ENCODE measurements at regions not wholly inside any gene's neighbourhood (a gene's known extent, or its start where the extent isn't known, plus 50 kb on each side); places are given as distances from the start of the nearest gene placed in this dataset.

DNA sequence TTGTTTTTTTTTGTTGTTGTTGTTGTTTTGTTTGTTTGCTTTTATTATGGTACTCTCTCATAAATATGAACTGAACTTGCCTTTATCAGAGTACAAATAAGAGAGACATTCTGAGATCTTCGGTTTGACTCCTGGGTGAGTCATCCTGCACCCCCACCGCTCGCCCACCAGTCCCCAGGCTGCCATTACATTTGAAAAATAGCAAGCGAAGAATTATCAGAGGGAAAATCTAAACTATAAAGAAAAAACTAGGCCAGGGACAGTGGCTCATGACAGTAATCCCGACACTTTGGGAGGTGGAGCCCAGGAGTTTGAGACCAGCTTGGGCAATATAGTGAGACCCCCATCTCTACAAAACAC lies 122.1 kb upstream of the MAP3K1 start:
- no peak overlapping the region for H3K27ac ChIP-seq
- TF ChIP-seq, protein P1, sequence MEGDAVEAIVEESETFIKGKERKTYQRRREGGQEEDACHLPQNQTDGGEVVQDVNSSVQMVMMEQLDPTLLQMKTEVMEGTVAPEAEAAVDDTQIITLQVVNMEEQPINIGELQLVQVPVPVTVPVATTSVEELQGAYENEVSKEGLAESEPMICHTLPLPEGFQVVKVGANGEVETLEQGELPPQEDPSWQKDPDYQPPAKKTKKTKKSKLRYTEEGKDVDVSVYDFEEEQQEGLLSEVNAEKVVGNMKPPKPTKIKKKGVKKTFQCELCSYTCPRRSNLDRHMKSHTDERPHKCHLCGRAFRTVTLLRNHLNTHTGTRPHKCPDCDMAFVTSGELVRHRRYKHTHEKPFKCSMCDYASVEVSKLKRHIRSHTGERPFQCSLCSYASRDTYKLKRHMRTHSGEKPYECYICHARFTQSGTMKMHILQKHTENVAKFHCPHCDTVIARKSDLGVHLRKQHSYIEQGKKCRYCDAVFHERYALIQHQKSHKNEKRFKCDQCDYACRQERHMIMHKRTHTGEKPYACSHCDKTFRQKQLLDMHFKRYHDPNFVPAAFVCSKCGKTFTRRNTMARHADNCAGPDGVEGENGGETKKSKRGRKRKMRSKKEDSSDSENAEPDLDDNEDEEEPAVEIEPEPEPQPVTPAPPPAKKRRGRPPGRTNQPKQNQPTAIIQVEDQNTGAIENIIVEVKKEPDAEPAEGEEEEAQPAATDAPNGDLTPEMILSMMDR (conservative IDR thresholded peaks at IDR 0.05), result no peak

DNA sequence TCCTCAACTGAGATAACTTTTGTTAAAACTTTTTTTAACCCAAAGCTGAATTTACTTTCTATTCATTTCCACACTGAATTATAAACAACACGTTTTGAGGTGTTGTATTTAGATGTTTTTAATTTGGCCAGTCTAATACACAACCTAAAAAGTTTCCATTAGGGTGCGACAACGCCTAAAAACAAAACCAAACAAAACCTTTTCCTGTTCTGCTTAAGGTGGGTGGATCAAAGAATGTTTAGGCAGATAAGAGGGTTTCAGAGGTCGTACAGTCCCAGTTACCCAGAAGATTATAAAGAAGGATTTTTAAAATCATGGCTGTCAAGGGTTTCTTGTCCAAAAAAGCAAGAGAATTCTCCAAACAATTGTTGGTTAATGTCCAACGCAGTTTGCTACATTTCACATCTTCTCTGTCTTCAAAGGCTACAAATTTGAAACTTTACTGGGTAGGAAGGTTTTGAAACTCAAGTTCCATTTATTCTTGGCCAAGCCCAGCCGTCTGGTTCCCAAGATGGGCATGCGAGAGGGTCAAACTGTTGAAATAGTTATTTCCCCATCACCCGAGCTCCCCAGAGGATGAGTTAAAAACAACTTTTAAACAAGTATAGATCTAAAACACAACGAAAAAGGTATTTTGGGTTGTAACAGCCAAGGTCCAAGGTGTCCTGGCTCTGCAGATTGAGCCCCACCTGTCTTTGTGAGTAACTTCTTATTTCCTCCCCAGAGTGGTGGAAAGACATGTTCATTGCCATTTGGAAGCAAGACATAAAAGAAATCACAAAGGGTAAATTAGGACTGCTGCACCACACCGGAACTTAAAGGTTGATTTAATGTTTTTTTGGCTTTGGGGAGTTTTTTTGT lies 122.8 kb upstream of the MAP3K1 start:
- H3K27ac ChIP-seq, result no peak overlapping the region
- TF ChIP-seq, protein P1 (conservative IDR thresholded peaks at IDR 0.05), result no peak

DNA sequence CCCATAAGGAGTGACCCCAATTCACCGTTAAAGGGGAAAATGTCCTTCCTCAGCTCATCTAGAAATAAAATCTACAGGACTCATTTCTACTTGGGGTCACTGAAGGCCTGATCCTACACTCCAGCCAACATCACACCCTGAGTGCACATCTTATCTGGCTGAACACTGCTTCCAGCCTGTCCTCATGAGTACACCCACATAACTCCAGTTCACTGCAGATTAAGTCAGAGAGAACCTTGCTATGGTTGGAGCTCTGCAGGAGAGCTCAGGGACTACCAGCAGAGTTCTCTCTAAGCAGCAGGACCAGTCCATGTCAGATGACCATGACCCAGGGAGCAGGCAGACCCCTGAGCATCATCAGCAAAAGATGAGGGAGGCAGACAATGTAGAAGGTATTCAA lies 126.9 kb upstream of the MAP3K1 start:
- TF ChIP-seq, protein P1 (conservative IDR thresholded peaks at IDR 0.05), result no peak

DNA sequence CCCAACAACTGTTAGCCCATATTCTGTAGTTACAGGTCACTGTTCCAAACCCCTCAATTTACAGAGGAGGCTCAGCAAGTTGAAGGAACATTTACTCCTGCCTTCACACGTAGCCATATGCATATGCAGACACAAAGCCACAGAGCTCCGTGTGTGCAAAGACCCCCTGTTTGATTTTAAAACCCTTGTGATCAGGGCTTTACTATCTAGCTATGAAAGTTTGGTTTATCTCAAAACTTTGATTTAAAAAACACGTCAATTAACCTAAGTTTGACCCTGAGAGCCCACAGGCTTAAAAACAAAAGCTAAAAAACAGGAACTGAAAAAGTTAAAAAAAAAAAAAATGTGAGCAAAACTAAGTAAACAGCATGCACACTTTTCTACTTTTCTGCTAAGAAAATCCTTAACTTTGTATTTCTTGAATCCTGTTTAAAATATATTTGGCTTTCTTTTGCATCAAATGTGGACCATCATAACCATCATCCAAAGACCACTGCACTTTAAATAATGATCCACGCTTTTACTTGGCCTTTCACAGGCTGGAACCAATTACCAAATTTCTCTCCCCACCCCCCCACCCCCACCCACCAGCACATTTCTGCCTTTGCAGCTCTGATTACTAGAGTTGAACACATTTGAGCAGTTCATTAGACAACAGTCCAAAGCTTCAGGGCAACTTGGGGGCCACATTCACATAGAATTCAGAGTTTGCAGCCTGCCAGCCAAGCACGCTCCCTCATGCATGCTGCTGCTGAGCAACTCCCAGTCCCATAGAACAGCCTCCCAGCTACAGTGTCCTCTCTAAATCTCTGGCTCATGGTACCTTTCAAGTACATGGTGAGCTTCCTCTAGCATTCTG lies 128.8 kb upstream of the MAP3K1 start:
- no peak overlapping the region for H3K27ac ChIP-seq
- TF ChIP-seq, protein P1 (conservative IDR thresholded peaks at IDR 0.05), result no peak

More for the DNA sequence above, 126.9 kb upstream of the MAP3K1 start:
- no peak overlapping the region for H3K27ac ChIP-seq

DNA sequence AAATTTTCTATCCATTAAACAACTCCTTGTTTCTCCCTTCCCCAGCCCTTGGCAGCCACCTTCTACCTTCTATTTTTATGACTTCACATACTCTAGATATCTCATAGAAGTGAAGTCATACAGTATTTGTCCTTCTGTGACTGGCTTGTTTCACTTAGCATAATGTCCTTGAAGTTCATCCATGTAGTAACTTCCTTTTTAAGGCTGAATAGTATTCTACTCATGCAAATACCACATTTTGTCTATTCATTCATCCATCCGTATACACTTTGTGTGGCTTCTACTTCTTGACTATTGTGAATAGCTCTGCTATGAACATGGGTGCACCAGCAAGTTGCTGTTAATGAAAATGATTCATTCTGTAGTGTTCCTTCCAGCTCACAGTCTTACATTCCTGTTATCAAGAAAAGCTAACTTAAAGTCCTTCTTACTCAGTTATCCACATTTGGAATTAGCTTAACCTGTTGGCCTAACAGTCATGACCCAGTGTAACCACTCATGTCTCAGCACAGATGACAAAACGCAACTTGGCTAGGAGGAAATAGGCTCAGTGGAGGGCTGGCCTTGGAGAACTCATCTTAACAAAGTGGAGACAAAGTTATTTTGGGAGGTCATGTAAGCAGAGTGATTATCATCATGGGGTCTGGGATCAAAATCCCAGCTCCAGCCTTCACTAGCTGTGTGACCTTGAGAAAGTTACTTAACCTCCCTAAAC lies 129.7 kb upstream of the MAP3K1 start:
- H3K27ac ChIP-seq, result no peak overlapping the region

DNA sequence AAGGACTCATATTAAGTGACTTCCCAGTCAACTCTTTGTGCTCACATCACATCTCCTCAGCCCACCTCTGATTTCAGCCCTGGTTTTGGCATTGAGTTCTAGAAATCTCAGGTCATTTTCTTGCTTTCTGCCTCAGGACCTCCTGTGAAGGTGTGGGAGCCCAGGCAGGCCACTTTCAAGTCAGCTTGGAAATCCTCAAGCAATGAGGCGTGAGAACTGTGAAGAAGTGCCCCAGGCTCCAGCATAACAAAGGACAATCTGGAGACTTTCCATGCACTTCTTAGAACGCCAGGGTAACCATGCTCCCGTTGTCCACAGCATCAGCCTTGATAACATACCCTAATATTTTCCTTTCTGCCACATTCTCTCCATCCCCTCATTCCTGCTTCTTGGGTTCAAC lies 131.2 kb upstream of the MAP3K1 start:
- H3K27ac ChIP-seq, result no peak overlapping the region

More for the DNA sequence above, 129.7 kb upstream of the MAP3K1 start:
- TF ChIP-seq, protein P1 (conservative IDR thresholded peaks at IDR 0.05), result no peak

More for the DNA sequence above, 131.2 kb upstream of the MAP3K1 start:
- TF ChIP-seq, protein P1 (conservative IDR thresholded peaks at IDR 0.05), result no peak
